Transverse colon (tissue), 4 donors: ENCODE measurements at regions not wholly inside any gene's neighbourhood (a gene's known extent, or its start where the extent isn't known, plus 50 kb on each side); places are given as distances from the start of the nearest gene placed in this dataset.

ENCODE experiments used
- DNase-seq: peaks from one replicate; pipeline ENCODE4 v3.0.0-alpha.2; 2019
- H3K27ac ChIP-seq, 4 donors: fragments of 200-600 bp; sonication (generic); 2 replicates each; pipeline ENCODE4 v1.5.1; 2016 to 2018; ENCODE audit warnings: inconsistent platforms in 4 of 4
- H3K27me3 ChIP-seq: fragments of 200-600 bp; sonication (generic); 2 replicates; pipeline ENCODE4 v1.5.1; 2017; ENCODE audit warnings: inconsistent platforms
- H3K36me3 ChIP-seq, 4 donors: fragments of 200-600 bp; sonication (generic); 2 replicates each; pipeline ENCODE4 v1.5.1; 2017 to 2019; ENCODE audit warnings: inconsistent platforms in 4 of 4
- H3K4me1 ChIP-seq, 4 donors: fragments of 200-600 bp; sonication (generic); 2 replicates each; pipeline ENCODE4 v1.5.1; 2017 to 2020; ENCODE audit warnings: inconsistent platforms in 4 of 4
- H3K4me3 ChIP-seq, 4 donors: fragments of 200-600 bp; sonication (generic); 1 replicate in 1 of 4; 2 replicates in 3 of 4; pipeline versions ENCODE4 v1.5.1 to v1.6.1; 2017 to 2019; ENCODE audit warnings: inconsistent platforms in 4 of 4
- H3K9me3 ChIP-seq, 2 donors: fragments of 200-600 bp; sonication (generic); 2 replicates each; pipeline ENCODE4 v1.5.1; 2017 to 2019; ENCODE audit warnings: inconsistent platforms in 2 of 2
- CTCF ChIP-seq, 5 experiments: fragments of 200-600 bp in 3 of 5; fragments of 450-650 bp in 2 of 5; sonication (generic) in 3 of 5; IDR thresholded peaks; 1 replicate in 2 of 5; 2 replicates in 3 of 5; pipeline ENCODE4 v1.5.1; 2016 to 2017; ENCODE audit warnings: antibody characterized with exemption in 5 of 5, inconsistent platforms in 3 of 5, mild to moderate bottlenecking in 2 of 5, moderate library complexity in 1 of 5
- EP300 ChIP-seq: sonication (generic); formaldehyde crosslinking; IDR thresholded peaks from one replicate; pipeline ENCODE4 v1.6.1; 2017; ENCODE audit warnings: antibody characterized with exemption, low read depth
- POLR2A ChIP-seq: fragments of 450-650 bp; IDR thresholded peaks from one replicate; pipeline ENCODE4 v1.6.1; 2016; ENCODE audit warnings: antibody characterized with exemption, mild to moderate bottlenecking, moderate library complexity
- POLR2AphosphoS5 ChIP-seq, 3 donors: sonication (generic); formaldehyde crosslinking; IDR thresholded peaks; one replicate each; pipeline ENCODE4 v1.6.1; 2016; ENCODE audit warnings: antibody characterized with exemption in 3 of 3
- WGBS, 2 donors: methylation state at CpG; one replicate each; pipeline ENCODE4 v1.1.5; 2018; ENCODE audit warnings: low coverage in 1 of 2; 5-methylcytosine and 5-hydroxymethylcytosine counted together
- in situ Hi-C, 4 donors: fragments of 200-750 bp; cut with MboI; loops; one replicate each; pipeline versions ENCODE4 v1.15.0 to v1.15.1; 2017; ENCODE audit warnings: low sequenced_read_pairs in 3 of 4, low pct_ligation_motif_present in 1 of 4, low pct_unique_long_range_greater_than_20kb in 1 of 4
- intact Hi-C: fragments of 100-400 bp; cut with DNase I; formaldehyde crosslinking; loops from one replicate; pipeline ENCODE4 v1.15.1; 2023; ENCODE audit warnings: low total_unique reads

DNA sequence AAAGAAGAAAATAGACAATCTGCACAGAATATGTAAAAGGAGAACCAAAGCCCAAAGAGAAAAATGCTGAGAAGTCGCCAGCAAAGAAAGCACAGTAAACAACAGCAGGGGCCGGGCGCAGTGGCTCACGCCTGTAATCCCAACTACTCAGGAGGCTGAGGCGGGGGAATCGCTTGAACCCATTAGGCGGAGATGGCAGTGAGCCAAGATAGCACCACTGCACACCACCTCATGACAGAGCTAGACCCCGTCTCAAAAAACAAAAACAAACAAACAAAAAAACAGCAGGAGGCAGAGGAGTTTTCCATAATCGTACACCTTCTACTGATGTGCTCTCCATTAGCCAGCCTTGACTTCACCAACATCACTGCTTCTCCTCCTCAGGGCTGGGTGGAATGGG, 153.2 kb downstream of the LYPLAL1 start:
- H3K27me3 ChIP-seq, result no peaks in the 10 kb centered on the region
- no peaks in the 10 kb centered on the region for H3K9me3 ChIP-seq
- no peak for TF ChIP-seq EP300
- TF ChIP-seq POLR2A, result no peak
- no peak for TF ChIP-seq POLR2AphosphoS5 (IDR thresholded peaks at IDR 0.05)
- TF ChIP-seq CTCF (IDR thresholded peaks at IDR 0.05), result no peak
- no peak overlapping the region for H3K27ac ChIP-seq
- no peak overlapping the region for H3K4me3 ChIP-seq
- WGBS, 2 donors, result 93 to 95% methylated on average over 8 to 9 of the region's 9 CpGs
- intact Hi-C loops, result no loop called here
- in situ Hi-C loops, result no loop called here
- no peaks in the 10 kb centered on the region for H3K36me3 ChIP-seq
- DNase-seq, result no peak
- no peaks in the 10 kb centered on the region for H3K4me1 ChIP-seq

DNA sequence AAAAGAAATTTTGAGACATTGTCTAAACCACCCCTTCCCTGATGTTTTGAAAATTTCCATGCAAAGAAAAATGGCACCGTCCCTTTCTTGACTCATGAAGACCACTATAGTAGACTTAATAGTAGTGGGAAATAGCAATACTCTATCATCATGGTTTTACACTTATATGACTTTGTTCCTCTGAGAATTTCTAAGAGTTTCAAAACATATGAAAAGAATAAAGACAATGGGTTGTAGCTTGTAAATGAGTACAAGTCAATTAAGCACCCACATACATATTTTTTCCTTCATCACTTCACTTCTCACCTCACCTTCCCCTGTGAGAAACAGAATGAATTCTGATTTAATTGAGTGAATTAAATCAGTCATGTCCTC, 151.7 kb downstream of the LYPLAL1 start:
- Histone ChIP-seq H3K27ac (no peak overlapping the region), H3K9me3 (no peaks in the 10 kb centered on the region), H3K27me3 (no peaks in the 10 kb centered on the region), H3K4me3 (no peak overlapping the region), H3K4me1 (no peaks in the 10 kb centered on the region), H3K36me3 (no peaks in the 10 kb centered on the region)
- no peak for DNase-seq
- in situ Hi-C loops (no loop called here), intact Hi-C loops (no loop called here)
- 85 to 100% methylated on average over 1 of the region's 1 CpG for WGBS, 2 donors
- TF ChIP-seq EP300 (no peak), POLR2AphosphoS5 (IDR thresholded peaks at IDR 0.05) (no peak), POLR2A (no peak), CTCF (IDR thresholded peaks at IDR 0.05) (no peak)

DNA sequence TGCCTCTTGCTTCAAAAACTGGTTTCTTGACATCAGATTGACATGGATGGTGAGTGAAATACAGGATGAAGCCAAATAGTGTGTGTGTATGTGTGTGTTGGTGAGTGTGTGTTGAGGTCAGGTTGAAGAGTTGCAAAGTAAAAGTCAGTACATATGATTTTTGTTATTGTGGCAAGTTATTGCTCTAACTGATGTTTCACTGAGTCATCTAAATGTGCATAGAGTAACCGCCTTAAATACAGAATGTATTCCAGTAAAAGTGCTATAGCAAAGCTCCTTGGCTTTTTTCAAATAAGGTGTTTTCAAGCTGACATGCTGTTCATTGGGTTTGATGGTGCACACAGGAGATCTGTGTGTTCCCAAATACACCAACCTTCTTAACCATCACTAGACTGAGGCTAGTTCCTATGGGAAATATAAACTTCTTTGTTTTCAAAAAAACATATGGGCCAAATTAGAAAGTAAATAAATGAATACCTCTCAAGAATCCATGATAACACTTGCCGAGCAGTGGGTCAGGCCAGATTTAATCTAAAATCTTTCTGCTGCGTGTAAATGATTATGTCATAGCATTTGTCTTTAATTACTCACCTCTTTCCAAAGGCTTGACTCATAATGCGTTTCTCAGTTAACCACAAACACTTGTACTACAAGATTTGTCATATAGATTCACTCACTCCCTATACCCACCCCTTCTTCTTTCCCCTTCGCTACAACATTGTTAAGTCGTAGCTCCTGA, 151.1 kb downstream of the LYPLAL1 start:
- intact Hi-C loops (no loop called here), in situ Hi-C loops (no loop called here)
- Histone ChIP-seq H3K27ac (no peak overlapping the region), H3K4me1 (no peaks in the 10 kb centered on the region), H3K9me3 (no peaks in the 10 kb centered on the region), H3K4me3 (no peak overlapping the region), H3K27me3 (no peaks in the 10 kb centered on the region), H3K36me3 (no peaks in the 10 kb centered on the region)
- no peak for DNase-seq
- 77 to 85% methylated on average over 6 of the region's 6 CpGs for WGBS, 2 donors
- TF ChIP-seq CTCF (IDR thresholded peaks at IDR 0.05), result no peak
- TF ChIP-seq POLR2AphosphoS5 (IDR thresholded peaks at IDR 0.05), result no peak
- no peak for TF ChIP-seq POLR2A
- no peak for TF ChIP-seq EP300

DNA sequence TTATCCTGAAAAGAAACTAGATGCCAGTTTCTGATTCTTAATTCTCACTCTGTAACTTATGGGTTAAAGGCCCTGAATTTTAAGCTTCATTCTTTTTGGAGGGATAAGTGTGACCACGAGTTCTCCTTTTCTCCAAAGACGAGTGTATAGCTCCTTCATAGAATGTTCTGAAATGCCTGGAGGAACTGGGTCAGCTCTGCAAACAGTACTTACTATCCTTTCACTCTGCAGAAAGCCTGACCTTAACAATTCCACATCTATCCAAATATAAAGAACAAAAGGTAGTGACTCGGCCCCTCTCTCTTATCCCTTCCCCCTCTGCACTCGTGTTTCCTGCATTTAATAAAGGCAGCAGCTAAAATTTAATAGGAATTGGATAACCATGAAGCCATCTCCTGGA, 150.5 kb downstream of the LYPLAL1 start:
- 29 to 44% methylated on average over 4 of the region's 4 CpGs for WGBS, 2 donors
- in situ Hi-C loops, result no loop called here
- no peak overlapping the region for H3K27ac ChIP-seq

More for the DNA sequence above, 150.5 kb downstream of the LYPLAL1 start:
- intact Hi-C loops, result no loop called here
- no peak overlapping the region for H3K4me3 ChIP-seq
- TF ChIP-seq EP300 (no peak), POLR2AphosphoS5 (IDR thresholded peaks at IDR 0.05) (no peak), POLR2A (no peak), CTCF (IDR thresholded peaks at IDR 0.05) (no peak)
- no peaks in the 10 kb centered on the region for H3K9me3 ChIP-seq
- DNase-seq, result no peak
- H3K36me3 ChIP-seq, result no peaks in the 10 kb centered on the region
- H3K4me1 ChIP-seq, result no peaks in the 10 kb centered on the region
- H3K27me3 ChIP-seq, result no peaks in the 10 kb centered on the region
